Chondrocyte (in vitro differentiated cells): ENCODE measurements at regions not wholly inside any gene's neighbourhood (a gene's known extent, or its start where the extent isn't known, plus 50 kb on each side); places are given as distances from the start of the nearest gene placed in this dataset.
"Not testable (repeated sequence)": the region's sequence is repeated elsewhere in the genome, so short reads cannot be mapped to it uniquely, and the experiment has no call there.

ENCODE experiments used
- DNase-seq: peaks from one replicate; pipeline ENCODE4 v3.0.0; 2021; ENCODE audit warnings: mixed read lengths, low spot score
- H3K27ac Mint-ChIP-seq: one replicate; pipeline ENCODE4 v1.8.0; 2021; ENCODE audit warnings: mild to moderate bottlenecking, moderate library complexity, mixed read lengths; ENCODE audit not compliant: unreplicated experiment
- H3K27me3 Mint-ChIP-seq: 2 replicates; pipeline ENCODE4 v1.8.0; 2021; ENCODE audit warnings: low read depth, mixed read lengths
- H3K36me3 Mint-ChIP-seq: 2 replicates; pipeline ENCODE4 v1.8.0; 2021; ENCODE audit warnings: low read depth, mixed read lengths
- H3K4me1 Mint-ChIP-seq: 2 replicates; pipeline ENCODE4 v1.8.0; 2021; ENCODE audit warnings: low read depth, mild to moderate bottlenecking, mixed read lengths
- H3K4me3 Mint-ChIP-seq: one replicate; pipeline ENCODE4 v1.8.0; 2021; ENCODE audit warnings: mild to moderate bottlenecking, moderate library complexity, mixed read lengths; ENCODE audit not compliant: unreplicated experiment
- H3K9me3 Mint-ChIP-seq: 2 replicates; pipeline ENCODE4 v1.8.0; 2021; ENCODE audit warnings: low read depth, mixed read lengths
- CTCF ChIP-seq: fragments of 200-600 bp; sonication (generic); IDR thresholded peaks from 2 replicates; pipeline ENCODE4 v1.5.0; 2021; ENCODE audit warnings: antibody characterized with exemption, mild to moderate bottlenecking, moderate library complexity

GRCh38 chr11:24249921-24250320, 246.9 kb upstream of the LUZP2 start:
- H3K9me3 Mint-ChIP-seq: no peaks in the 10 kb centered on the region
- no peak for DNase-seq
- no peak overlapping the region for H3K27ac Mint-ChIP-seq
- H3K36me3 Mint-ChIP-seq: no peaks in the 10 kb centered on the region
- no peaks in the 10 kb centered on the region for H3K27me3 Mint-ChIP-seq
- TF ChIP-seq CTCF: no peak
- no peak overlapping the region for H3K4me3 Mint-ChIP-seq
- H3K4me1 Mint-ChIP-seq: peaks cover 10% of the 10 kb centered on the region

GRCh38 chr11:24253237-24253760, 243.6 kb upstream of the LUZP2 start:
- Mint-ChIP-seq H3K27me3 (no peaks in the 10 kb centered on the region), H3K9me3 (no peaks in the 10 kb centered on the region), H3K4me3 (no peak overlapping the region), H3K4me1 (peaks cover 10% of the 10 kb centered on the region), H3K36me3 (no peaks in the 10 kb centered on the region), H3K27ac (no peak overlapping the region)
- TF ChIP-seq CTCF: no peak
- no peak for DNase-seq

GRCh38 chr11:24264868-24265267, 232.0 kb upstream of the LUZP2 start:
- DNase-seq: no peak
- Mint-ChIP-seq H3K9me3 (peaks cover 9% of the 10 kb centered on the region), H3K27ac (no peak overlapping the region), H3K27me3 (no peaks in the 10 kb centered on the region), H3K36me3 (no peaks in the 10 kb centered on the region), H3K4me1 (peaks cover 32% of the 10 kb centered on the region), H3K4me3 (no peak overlapping the region)
- no peak for TF ChIP-seq CTCF

- no peak for TF ChIP-seq CTCF
- Mint-ChIP-seq H3K27me3 (no peaks in the 10 kb centered on the region), H3K36me3 (no peaks in the 10 kb centered on the region)
These were observed 229.8 kb upstream of the LUZP2 start for GRCh38 chr11:24267014-24267413.

GRCh38 chr11:24271798-24272197, 225.1 kb upstream of the LUZP2 start:
- no peak overlapping the region for H3K27ac Mint-ChIP-seq
- H3K4me3 Mint-ChIP-seq: no peak overlapping the region
- H3K9me3 Mint-ChIP-seq: peaks cover 9% of the 10 kb centered on the region
- TF ChIP-seq CTCF: no peak
- H3K4me1 Mint-ChIP-seq: no peaks in the 10 kb centered on the region
- H3K27me3 Mint-ChIP-seq: no peaks in the 10 kb centered on the region
- DNase-seq: no peak
- no peaks in the 10 kb centered on the region for H3K36me3 Mint-ChIP-seq

More at GRCh38 chr11:24267014-24267413, 229.8 kb upstream of the LUZP2 start:
- Mint-ChIP-seq H3K9me3 (peaks cover 9% of the 10 kb centered on the region), H3K4me3 (no peak overlapping the region), H3K4me1 (peaks cover 16% of the 10 kb centered on the region), H3K27ac (no peak overlapping the region)
- no peak for DNase-seq

GRCh38 chr11:24274214-24274781, 222.6 kb upstream of the LUZP2 start:
- not testable (repeated sequence) for H3K36me3 Mint-ChIP-seq, H3K4me3 Mint-ChIP-seq, H3K27ac Mint-ChIP-seq, H3K27me3 Mint-ChIP-seq, H3K4me1 Mint-ChIP-seq, H3K9me3 Mint-ChIP-seq
- peak; percentile 77 for DNase-seq
